AG04450 (cell line): ENCODE measurements at regions not wholly inside any gene's neighbourhood (a gene's known extent, or its start where the extent isn't known, plus 50 kb on each side); places are given as distances from the start of the nearest gene placed in this dataset.

Experiments used
- CTCF ChIA-PET: fragments of 300-600, 350-600 bp; formaldehyde crosslinking; extraction: SDS; loops from one replicate; lab custom pipeline; 2022; ENCODE audit warnings: antibody characterized with exemption, inconsistent platforms; lab: Charles Lee
- POLR2A ChIA-PET: fragments of 350-600 bp; formaldehyde crosslinking; extraction: SDS; loops from one replicate; lab custom pipeline; 2021; ENCODE audit warnings: antibody characterized with exemption, inconsistent platforms; lab: Yijun Ruan, JAX
- DNase-seq: peaks from one replicate; pipeline ENCODE4 v3.0.0-alpha.2; 2011; ENCODE audit warnings: low read depth, low spot score
- H3K27ac ChIP-seq: one replicate; pipeline ENCODE4 v1.5.1; 2012; ENCODE audit warnings: low read depth, low read length, control low read depth
- H3K27me3 ChIP-seq: one replicate; pipeline ENCODE4 v1.6.0; 2012; ENCODE audit warnings: low read length; ENCODE audit not compliant: control insufficient read depth, insufficient read depth
- H3K4me3 ChIP-seq: 2 replicates; pipeline ENCODE4 v1.5.1; 2011; ENCODE audit warnings: mild to moderate bottlenecking, low read depth, low read length, control low read depth
- H3K9me3 ChIP-seq: 2 replicates; pipeline ENCODE4 v1.5.1; 2012; ENCODE audit warnings: low read length; ENCODE audit not compliant: control insufficient read depth, insufficient read depth
- TF ChIP-seq, protein P1 (sequence below): IDR thresholded peaks from 2 replicates; pipeline ENCODE4 v1.5.1; 2011; ENCODE audit warnings: low read depth, low read length, control low read depth, inconsistent platforms

DNA sequence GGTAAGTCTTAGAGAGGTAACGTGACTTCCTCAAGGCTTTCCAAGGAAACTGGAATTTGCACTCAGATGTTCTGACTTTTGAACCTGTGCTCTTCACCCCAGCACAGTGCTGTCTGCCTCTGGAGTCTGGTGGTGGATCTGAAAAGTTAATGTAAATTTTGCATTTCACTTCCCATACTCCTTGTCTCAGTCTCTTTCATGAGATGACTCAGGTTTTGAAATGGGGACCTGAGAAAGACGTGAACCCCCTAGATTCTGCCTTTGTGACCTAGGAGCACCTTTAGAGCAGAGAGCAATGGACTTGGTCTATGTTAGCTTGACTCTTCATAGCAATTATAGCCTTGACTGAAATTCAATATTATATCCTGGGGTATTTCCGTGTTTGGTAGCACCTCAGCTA is 223.0 kb downstream of the QKI start:
- CTCF ChIA-PET, result no interaction called here
- POLR2A ChIA-PET, result no interaction called here
- Histone ChIP-seq H3K27ac (no peak overlapping the region), H3K27me3 (peaks cover 3% of the 10 kb centered on the region), H3K4me3 (no peak overlapping the region), H3K9me3 (peaks cover 26% of the 10 kb centered on the region)
- DNase-seq, result no peak
- TF ChIP-seq, protein P1, sequence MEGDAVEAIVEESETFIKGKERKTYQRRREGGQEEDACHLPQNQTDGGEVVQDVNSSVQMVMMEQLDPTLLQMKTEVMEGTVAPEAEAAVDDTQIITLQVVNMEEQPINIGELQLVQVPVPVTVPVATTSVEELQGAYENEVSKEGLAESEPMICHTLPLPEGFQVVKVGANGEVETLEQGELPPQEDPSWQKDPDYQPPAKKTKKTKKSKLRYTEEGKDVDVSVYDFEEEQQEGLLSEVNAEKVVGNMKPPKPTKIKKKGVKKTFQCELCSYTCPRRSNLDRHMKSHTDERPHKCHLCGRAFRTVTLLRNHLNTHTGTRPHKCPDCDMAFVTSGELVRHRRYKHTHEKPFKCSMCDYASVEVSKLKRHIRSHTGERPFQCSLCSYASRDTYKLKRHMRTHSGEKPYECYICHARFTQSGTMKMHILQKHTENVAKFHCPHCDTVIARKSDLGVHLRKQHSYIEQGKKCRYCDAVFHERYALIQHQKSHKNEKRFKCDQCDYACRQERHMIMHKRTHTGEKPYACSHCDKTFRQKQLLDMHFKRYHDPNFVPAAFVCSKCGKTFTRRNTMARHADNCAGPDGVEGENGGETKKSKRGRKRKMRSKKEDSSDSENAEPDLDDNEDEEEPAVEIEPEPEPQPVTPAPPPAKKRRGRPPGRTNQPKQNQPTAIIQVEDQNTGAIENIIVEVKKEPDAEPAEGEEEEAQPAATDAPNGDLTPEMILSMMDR, result no peak

- H3K27me3 ChIP-seq, result peaks cover 3% of the 10 kb centered on the region
- no peak overlapping the region for H3K4me3 ChIP-seq
- ChIA-PET POLR2A (no interaction called here), CTCF (no interaction called here)
- DNase-seq, result no peak
- TF ChIP-seq, protein P1, result no peak
- peaks cover 22% of the 10 kb centered on the region for H3K9me3 ChIP-seq
- no peak overlapping the region for H3K27ac ChIP-seq
Observed at GRCh38 chr6:163635731-163636364, 221.3 kb downstream of the QKI start.

DNA sequence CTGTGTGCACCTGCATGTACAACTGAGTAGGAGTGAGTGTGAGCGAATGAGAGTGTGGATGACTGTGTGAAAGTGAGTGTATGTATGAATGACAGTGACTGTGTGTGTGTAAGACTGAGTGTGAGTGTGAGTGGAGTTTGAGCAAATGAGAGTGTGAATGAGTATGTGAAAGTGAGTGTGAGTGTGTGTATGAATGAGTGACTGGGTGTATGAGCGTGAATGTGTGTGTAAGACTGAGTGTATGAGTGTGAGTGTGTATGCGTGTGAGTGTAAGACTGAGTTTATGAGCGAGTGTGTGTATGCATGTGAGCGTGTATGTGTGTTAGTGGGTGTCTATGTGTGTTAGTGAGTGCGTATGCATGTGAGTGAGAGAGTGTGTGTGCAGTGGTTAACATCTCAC is 220.8 kb downstream of the QKI start:
- H3K9me3 ChIP-seq, result peaks cover 22% of the 10 kb centered on the region
- H3K27me3 ChIP-seq, result peaks cover 3% of the 10 kb centered on the region
- ChIA-PET CTCF (no interaction called here), POLR2A (no interaction called here)
- no peak overlapping the region for H3K4me3 ChIP-seq
- TF ChIP-seq, protein P1, result no peak
- H3K27ac ChIP-seq, result no peak overlapping the region
- no peak for DNase-seq

DNA sequence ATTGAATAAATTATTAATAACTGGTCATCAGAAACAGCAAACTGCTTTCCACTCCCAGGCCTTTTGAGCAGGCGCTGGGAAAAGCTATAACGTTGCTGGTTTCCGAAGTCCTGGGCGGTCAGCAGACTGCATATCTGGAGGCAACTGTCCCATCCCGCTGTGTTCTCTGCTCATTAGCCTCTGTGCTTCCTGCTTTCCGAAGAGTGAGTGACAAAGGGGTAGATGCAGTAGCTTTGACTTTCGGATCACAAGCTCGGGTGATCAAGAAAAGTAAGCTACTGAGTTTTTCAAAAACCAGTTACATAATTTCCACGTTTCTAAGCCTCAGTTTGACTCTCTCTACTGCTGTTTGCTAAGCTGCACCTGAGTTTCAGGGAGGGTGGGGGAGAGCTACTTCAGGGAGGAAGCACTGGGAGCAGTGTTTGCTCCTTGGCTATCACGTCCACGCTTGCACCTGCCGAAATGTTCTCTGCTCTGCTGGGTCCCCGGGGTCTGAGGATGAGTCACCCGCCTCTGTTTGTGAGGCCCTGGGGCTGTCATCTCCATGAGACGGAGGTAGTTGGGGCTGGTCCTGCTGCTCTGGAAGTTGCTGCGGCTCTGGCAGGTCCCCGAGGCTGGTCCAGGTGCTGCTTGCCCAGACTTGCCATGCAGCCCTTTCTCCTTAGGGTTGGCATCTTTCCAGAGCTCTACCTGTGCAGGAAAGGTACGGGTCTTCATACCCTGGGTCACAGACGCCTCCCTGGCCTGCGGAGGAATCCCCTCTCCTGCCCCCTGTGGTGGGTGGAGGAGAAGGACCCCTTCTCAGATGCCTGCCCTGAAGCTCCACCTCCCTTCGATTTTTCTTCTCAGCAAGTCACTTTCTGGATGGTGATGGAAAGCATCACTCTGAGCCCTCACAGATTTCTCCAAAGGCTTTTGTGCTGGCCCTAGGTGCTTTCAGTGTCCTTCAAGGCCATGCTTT is 220.0 kb downstream of the QKI start:
- TF ChIP-seq, protein P1, result no peak
- POLR2A ChIA-PET, result no interaction called here
- no peak for DNase-seq
- Histone ChIP-seq H3K4me3 (no peak overlapping the region), H3K27me3 (peaks cover 3% of the 10 kb centered on the region), H3K27ac (no peak overlapping the region), H3K9me3 (peaks cover 25% of the 10 kb centered on the region)
- CTCF ChIA-PET, result no interaction called here

- no peak for DNase-seq
- H3K27me3 ChIP-seq, result peaks cover 2% of the 10 kb centered on the region
- ChIA-PET CTCF (no interaction called here), POLR2A (no interaction called here)
- H3K4me3 ChIP-seq, result no peak overlapping the region
- no peak overlapping the region for H3K27ac ChIP-seq
- TF ChIP-seq, protein P1, result no peak
- H3K9me3 ChIP-seq, result peaks cover 25% of the 10 kb centered on the region
Observed at GRCh38 chr6:163630991-163631390, 216.5 kb downstream of the QKI start.
